ENCODE measurements at regions not wholly inside any gene's neighbourhood (a gene's known extent, or its start where the extent isn't known, plus 50 kb on each side); places are given as distances from the start of the nearest gene placed in this dataset.

- TF ChIP-seq SMC3 (IDR thresholded peaks at IDR 0.05; ENCODE audit: low read depth, low read length), result no peak
- TF ChIP-seq POLR2A (IDR thresholded peaks at IDR 0.05; ENCODE audit: low read depth, low read length), result no peak
- TF ChIP-seq RFX5 (IDR thresholded peaks at IDR 0.05; ENCODE audit: low read depth, low read length), result no peak
- TF ChIP-seq CTCF (conservative IDR thresholded peaks at IDR 0.05; ENCODE audit: low read depth, low read length), result no peak
- no peak for TF ChIP-seq BHLHE40 (IDR thresholded peaks at IDR 0.05; ENCODE audit: low read depth, low read length)
Observed at GRCh38 chr11:81071606-81072005, 1630.8 kb upstream of the TENM4 start.
